ENCODE measurements at regions not wholly inside any gene's neighbourhood (a gene's known extent, or its start where the extent isn't known, plus 50 kb on each side); places are given as distances from the start of the nearest gene placed in this dataset.

GRCh38 chr6:91904586-91905164, 1317.8 kb upstream of the MAP3K7 start:
- no peaks in the 10 kb centered on the region for H3K27me3 ChIP-seq (replicated peaks in 1 of 2; ENCODE audit: control insufficient read depth in 2 of 2, insufficient read depth in 2 of 2, low read length in 1 of 2)
- no peak for FAIRE-seq
- in situ Hi-C loops (cut with MboI) (no loop called here), intact Hi-C loops (cut with micrococcal nuclease; ENCODE audit: unreplicated experiment) (no loop called here)
- SMC1A ChIA-PET (ENCODE audit: uncharacterized antibody, unreplicated experiment) = no interaction called here
- H3K4me3 ChIP-seq = no peak overlapping the region
- TF ChIP-seq RELA (IDR thresholded peaks at IDR 0.05; ENCODE audit: borderline replicate concordance, partially characterized antibody) = no peak
- TF ChIP-seq MTA3 (IDR thresholded peaks at IDR 0.05; ENCODE audit: borderline replicate concordance, low read length) = no peak
- TF ChIP-seq SMAD1 (IDR thresholded peaks at IDR 0.05; ENCODE audit: low read depth, partially characterized antibody) = no peak
- no peak for TF ChIP-seq SPI1 (IDR thresholded peaks at IDR 0.05; ENCODE audit: borderline replicate concordance, insufficient read depth, low read depth, low read length)
- no peak for TF ChIP-seq USF2 (IDR thresholded peaks at IDR 0.05; ENCODE audit: borderline replicate concordance, low read depth, low read length)
- no peak for TF ChIP-seq EZH2 (IDR thresholded peaks at IDR 0.05; ENCODE audit: borderline replicate concordance, control insufficient read depth, low read depth, low read length)
- no peak for TF ChIP-seq MTA2 (IDR thresholded peaks at IDR 0.05; ENCODE audit: low read depth)
- TF ChIP-seq POU2F2 (IDR thresholded peaks at IDR 0.05; ENCODE audit: borderline replicate concordance, low read depth, low read length) = no peak
- TF ChIP-seq DPF2 (IDR thresholded peaks at IDR 0.05) = no peak
- TF ChIP-seq CEBPZ (IDR thresholded peaks at IDR 0.05; ENCODE audit: low read depth, low read length) = no peak
- TF ChIP-seq BCLAF1 (IDR thresholded peaks at IDR 0.05) = no peak
- no peak for TF ChIP-seq TCF12 (IDR thresholded peaks at IDR 0.05; ENCODE audit: low read depth, low read length)
- TF ChIP-seq RAD51 (IDR thresholded peaks at IDR 0.05) = no peak
- no peaks in the 10 kb centered on the region for H3K36me3 ChIP-seq (ENCODE audit: control insufficient read depth in 2 of 2, insufficient read depth in 2 of 2, low read length in 1 of 2)
- DNase-seq (ENCODE audit: low read depth, low spot score) = no peak
- H2AFZ ChIP-seq (ENCODE audit: control insufficient read depth, low read depth, low read length) = no peak overlapping the region
- CTCF ChIA-PET = interaction anchor here (0.7 kb wide), 1 partner anchor 48 kb away, joined by 3 read pairs; no protein-coding TSS in a partner anchor
- no peaks in the 10 kb centered on the region for H3K79me2 ChIP-seq (ENCODE audit: control insufficient read depth, insufficient read depth, low read length)
- no peak overlapping the region for H3K9ac ChIP-seq (ENCODE audit: control insufficient read depth, insufficient read depth, low read length)
- no TSS peak for BruUV-seq (replicated peaks)
- WGBS (ENCODE audit: insufficient coverage, insufficient replicate concordance, low lambda C conversion rate, missing lambda C conversion rate) = 1% methylated on average over 4 of the region's 4 CpGs
- ATAC-seq = no peak
- H3K4me2 ChIP-seq (ENCODE audit: control insufficient read depth, insufficient read depth) = no peak overlapping the region
- H3K27ac ChIP-seq (ENCODE audit: control insufficient read depth, insufficient read depth) = no peak overlapping the region
- RAD21 ChIA-PET (ENCODE audit: unreplicated experiment) = no interaction called here
- no peaks in the 10 kb centered on the region for H4K20me1 ChIP-seq (ENCODE audit: control insufficient read depth, insufficient read depth)
- POLR2A ChIA-PET = no interaction called here
- no peaks in the 10 kb centered on the region for H3K4me1 ChIP-seq (ENCODE audit: control insufficient read depth, insufficient read depth, low read length)
- H3K9me3 ChIP-seq (replicated peaks; ENCODE audit: control insufficient read depth, insufficient read depth, low read length) = no peaks in the 10 kb centered on the region

Data from GM12878 (cell line).